ENCODE measurements at regions not wholly inside any gene's neighbourhood (a gene's known extent, or its start where the extent isn't known, plus 50 kb on each side); places are given as distances from the start of the nearest gene placed in this dataset.

- ATAC-seq (no peak), DNase-seq (ENCODE audit: low spot score in 2 of 2) (no peak)
- Mint-ChIP-seq H3K9me3 (no peaks in the 10 kb centered on the region), H3K4me3 (no peak overlapping the region), H3K36me3 (no peaks in the 10 kb centered on the region), H3K27ac (no peak overlapping the region), H3K4me1 (no peaks in the 10 kb centered on the region)
Observed at GRCh38 chr2:236342507-236342906, 78.3 kb upstream of the ASB18 start.

- H3K4me1 Mint-ChIP-seq: no peaks in the 10 kb centered on the region
Observed at GRCh38 chr2:236342951-236343350, 78.7 kb upstream of the ASB18 start.

GRCh38 chr2:236343400-236344161, 79.4 kb upstream of the ASB18 start:
- peak in 1 of 2 donors; percentile 17 for DNase-seq (ENCODE audit: low spot score in 2 of 2)
- no peak for ATAC-seq
- no peaks in the 10 kb centered on the region for H3K9me3 Mint-ChIP-seq
- H3K4me3 Mint-ChIP-seq: no peak overlapping the region
- H3K27ac Mint-ChIP-seq: no peak overlapping the region
- H3K4me1 Mint-ChIP-seq: no peaks in the 10 kb centered on the region
- H3K36me3 Mint-ChIP-seq: no peaks in the 10 kb centered on the region

More at GRCh38 chr2:236342951-236343350, 78.7 kb upstream of the ASB18 start:
- Mint-ChIP-seq H3K36me3 (no peaks in the 10 kb centered on the region), H3K9me3 (no peaks in the 10 kb centered on the region), H3K27ac (no peak overlapping the region), H3K4me3 (no peak overlapping the region)
- no peak for ATAC-seq
- no peak for DNase-seq (ENCODE audit: low spot score in 2 of 2)

- H3K4me1 Mint-ChIP-seq: no peaks in the 10 kb centered on the region
- no peak overlapping the region for H3K27ac Mint-ChIP-seq
- DNase-seq (ENCODE audit: low spot score in 2 of 2): no peak
- ATAC-seq: no peak
- H3K36me3 Mint-ChIP-seq: no peaks in the 10 kb centered on the region
- no peaks in the 10 kb centered on the region for H3K9me3 Mint-ChIP-seq
- H3K4me3 Mint-ChIP-seq: no peak overlapping the region
Observed at GRCh38 chr2:236344446-236344845, 80.2 kb upstream of the ASB18 start.

GRCh38 chr2:236345081-236345714, 81.0 kb upstream of the ASB18 start:
- ATAC-seq (no peak), DNase-seq (ENCODE audit: low spot score in 2 of 2) (no peak)
- Mint-ChIP-seq H3K36me3 (no peaks in the 10 kb centered on the region), H3K9me3 (no peaks in the 10 kb centered on the region), H3K27ac (no peak overlapping the region), H3K4me3 (no peak overlapping the region), H3K4me1 (no peaks in the 10 kb centered on the region)

GRCh38 chr2:236346366-236346765, 82.2 kb upstream of the ASB18 start:
- H3K36me3 Mint-ChIP-seq: no peaks in the 10 kb centered on the region
- ATAC-seq: no peak
- no peaks in the 10 kb centered on the region for H3K9me3 Mint-ChIP-seq
- no peak overlapping the region for H3K4me3 Mint-ChIP-seq
- H3K27ac Mint-ChIP-seq: no peak overlapping the region
- no peak for DNase-seq (ENCODE audit: low spot score in 2 of 2)
- no peaks in the 10 kb centered on the region for H3K4me1 Mint-ChIP-seq

GRCh38 chr2:236348279-236348678, 84.1 kb upstream of the ASB18 start:
- H3K4me1 Mint-ChIP-seq: peaks cover 6% of the 10 kb centered on the region
- DNase-seq (ENCODE audit: low spot score in 2 of 2) (no peak), ATAC-seq (no peak)
- no peak overlapping the region for H3K4me3 Mint-ChIP-seq
- no peak overlapping the region for H3K27ac Mint-ChIP-seq
- H3K9me3 Mint-ChIP-seq: no peaks in the 10 kb centered on the region
- H3K36me3 Mint-ChIP-seq: no peaks in the 10 kb centered on the region

GRCh38 chr2:236348976-236349375, 84.8 kb upstream of the ASB18 start:
- Mint-ChIP-seq H3K36me3 (no peaks in the 10 kb centered on the region), H3K27ac (no peak overlapping the region), H3K9me3 (no peaks in the 10 kb centered on the region), H3K4me1 (peaks cover 6% of the 10 kb centered on the region), H3K4me3 (no peak overlapping the region)
- no peak for ATAC-seq
- no peak for DNase-seq (ENCODE audit: low spot score in 2 of 2)

- no peak overlapping the region for H3K27ac Mint-ChIP-seq
- DNase-seq (ENCODE audit: low spot score in 2 of 2) (no peak), ATAC-seq (no peak)
- no peak overlapping the region for H3K4me3 Mint-ChIP-seq
- H3K9me3 Mint-ChIP-seq: no peaks in the 10 kb centered on the region
- peaks cover 6% of the 10 kb centered on the region for H3K4me1 Mint-ChIP-seq
- no peaks in the 10 kb centered on the region for H3K36me3 Mint-ChIP-seq
Observed at GRCh38 chr2:236350426-236350825, 86.2 kb upstream of the ASB18 start.

- Mint-ChIP-seq H3K27ac (no peak overlapping the region), H3K36me3 (no peaks in the 10 kb centered on the region), H3K4me1 (peaks cover 6% of the 10 kb centered on the region), H3K9me3 (no peaks in the 10 kb centered on the region), H3K4me3 (no peak overlapping the region)
- ATAC-seq (no peak), DNase-seq (ENCODE audit: low spot score in 2 of 2) (no peak)
Observed at GRCh38 chr2:236351966-236352525, 87.8 kb upstream of the ASB18 start.

GRCh38 chr2:236352761-236353593, 88.8 kb upstream of the ASB18 start:
- Mint-ChIP-seq H3K4me3 (no peak overlapping the region), H3K4me1 (peaks cover 6% of the 10 kb centered on the region), H3K27ac (no peak overlapping the region), H3K9me3 (no peaks in the 10 kb centered on the region), H3K36me3 (no peaks in the 10 kb centered on the region)
- no peak for DNase-seq (ENCODE audit: low spot score in 2 of 2)
- no peak for ATAC-seq

- no peak for ATAC-seq
- Mint-ChIP-seq H3K4me1 (peaks cover 6% of the 10 kb centered on the region), H3K27ac (no peak overlapping the region), H3K9me3 (no peaks in the 10 kb centered on the region), H3K36me3 (no peaks in the 10 kb centered on the region), H3K4me3 (no peak overlapping the region)
- DNase-seq (ENCODE audit: low spot score in 2 of 2): no peak
Observed at GRCh38 chr2:236353594-236353942, 89.4 kb upstream of the ASB18 start.

- DNase-seq (ENCODE audit: low spot score in 2 of 2) (no peak), ATAC-seq (peak; percentile 29)
- no peaks in the 10 kb centered on the region for H3K9me3 Mint-ChIP-seq
- no peak overlapping the region for H3K4me3 Mint-ChIP-seq
- peaks cover 8% of the 10 kb centered on the region for H3K4me1 Mint-ChIP-seq
- H3K27ac Mint-ChIP-seq: no peak overlapping the region
- no peaks in the 10 kb centered on the region for H3K36me3 Mint-ChIP-seq
Observed at GRCh38 chr2:236354056-236354940, 90.1 kb upstream of the ASB18 start.

GRCh38 chr2:236354973-236355595, 90.9 kb upstream of the ASB18 start:
- Mint-ChIP-seq H3K36me3 (no peaks in the 10 kb centered on the region), H3K4me3 (no peak overlapping the region), H3K9me3 (no peaks in the 10 kb centered on the region), H3K4me1 (peaks cover 13% of the 10 kb centered on the region), H3K27ac (no peak overlapping the region)
- ATAC-seq (no peak), DNase-seq (ENCODE audit: low spot score in 2 of 2) (no peak)

Data from stimulated activated effector memory CD8-positive, alpha-beta T cell treated with anti-CD3 and anti-CD28 coated beads, Interleukin-12 subunit alpha, Interleukin-12 subunit beta, amount 100 ng/mL, for 72 hours (primary cell).